Hematopoietic multipotent progenitor cell treated with erythropoietin and hydrocortisone succinate and interleukin-3 and kit ligand, for 6 days (in vitro differentiated cells): ENCODE measurements at regions not wholly inside any gene's neighbourhood (a gene's known extent, or its start where the extent isn't known, plus 50 kb on each side); places are given as distances from the start of the nearest gene placed in this dataset.

Experiments
- DNase-seq: peaks from one replicate; pipeline ENCODE4 v3.0.0-alpha.2; 2015

DNA sequence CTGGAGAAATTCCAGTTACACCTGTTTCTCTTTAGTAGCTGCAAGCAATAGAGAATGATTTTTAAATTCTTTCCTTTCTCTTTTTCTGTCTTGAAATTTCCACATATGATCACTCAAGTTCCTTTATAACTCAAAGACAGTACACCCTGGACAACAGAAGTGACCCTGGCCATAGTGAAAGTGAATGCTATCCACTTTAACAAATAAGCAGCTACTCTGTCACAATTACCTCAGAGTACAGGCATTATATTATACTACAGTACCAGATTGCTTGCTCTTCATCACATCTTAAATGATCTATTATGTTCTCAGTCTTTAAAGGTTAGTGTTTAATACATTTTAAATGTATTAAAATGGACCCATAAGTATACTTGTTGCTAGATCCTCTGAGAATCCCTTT is 136.2 kb downstream of the KLF12 start:
- DNase-seq, result no peak

DNA sequence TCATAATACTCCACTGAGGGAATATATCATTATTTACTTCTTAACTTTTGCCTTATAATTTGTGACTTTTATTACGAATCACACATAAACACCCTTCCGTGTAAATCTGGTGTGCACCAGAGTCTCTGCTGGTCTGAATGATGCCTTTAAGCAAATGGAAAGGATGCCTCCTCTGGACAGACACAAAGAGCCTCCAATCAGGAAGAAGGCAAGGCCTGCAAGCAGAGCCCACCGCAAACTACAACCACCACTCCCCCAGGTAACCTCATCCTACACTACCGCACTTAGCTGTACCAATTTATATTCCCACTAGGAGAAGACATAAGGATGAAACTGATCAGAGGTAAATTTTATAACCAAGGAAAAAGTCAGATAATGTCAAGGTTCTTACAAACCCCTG is 137.6 kb downstream of the KLF12 start:
- DNase-seq, result no peak

- DNase-seq, result no peak
Observed at GRCh38 chr13:73995736-73996135, 138.5 kb downstream of the KLF12 start.

GRCh38 chr13:73993661-73994060 is 140.5 kb downstream of the KLF12 start:
- no peak for DNase-seq

- no peak for DNase-seq
Observed at GRCh38 chr13:73991884-73992283, 142.3 kb downstream of the KLF12 start.

DNA sequence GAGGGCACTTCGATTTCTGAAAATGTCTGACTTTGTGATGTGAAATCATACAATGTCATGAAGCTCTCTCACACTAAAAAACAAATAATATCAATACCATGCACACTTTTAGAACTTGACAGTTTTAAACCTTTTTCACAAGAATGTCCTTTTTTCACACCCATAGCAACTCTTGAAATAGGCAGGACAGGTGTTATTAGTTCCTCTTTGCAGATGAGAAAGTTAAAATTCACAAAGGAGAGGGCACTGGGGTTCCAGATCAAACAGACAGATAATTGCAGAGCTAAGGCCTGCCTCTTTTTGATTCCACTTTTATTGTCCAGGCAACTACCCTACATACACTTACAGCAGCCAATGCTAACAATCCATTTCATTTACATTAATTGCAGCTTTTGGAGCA is 142.8 kb downstream of the KLF12 start:
- DNase-seq, result no peak

DNA sequence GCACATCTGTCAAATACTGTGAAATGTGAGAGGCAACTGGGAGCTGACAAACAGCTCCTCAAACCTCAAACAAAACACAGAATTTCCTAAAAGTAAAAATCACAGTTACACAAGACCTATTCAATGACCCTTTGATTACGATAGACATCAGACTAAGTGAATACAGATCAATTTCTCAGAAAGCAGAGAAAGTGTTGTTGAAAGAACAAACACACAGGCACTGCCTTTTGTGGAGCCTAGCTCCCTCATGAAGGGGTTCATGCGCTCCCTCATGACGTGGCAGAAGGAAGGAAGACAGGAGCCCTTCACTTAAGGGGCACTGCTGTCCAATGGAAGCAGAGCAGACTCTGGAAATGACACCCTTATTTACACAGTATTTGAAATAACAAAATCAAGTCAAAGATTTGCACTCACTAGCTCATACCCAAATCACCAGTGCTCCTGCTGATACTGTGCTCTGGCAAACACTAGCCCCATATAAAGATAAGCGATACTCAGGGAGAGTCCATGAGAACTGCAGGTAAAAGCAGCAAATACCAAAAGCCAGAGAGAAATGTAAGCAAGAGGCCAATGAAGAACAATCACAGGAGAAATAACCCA is 144.9 kb downstream of the KLF12 start:
- no peak for DNase-seq

DNA sequence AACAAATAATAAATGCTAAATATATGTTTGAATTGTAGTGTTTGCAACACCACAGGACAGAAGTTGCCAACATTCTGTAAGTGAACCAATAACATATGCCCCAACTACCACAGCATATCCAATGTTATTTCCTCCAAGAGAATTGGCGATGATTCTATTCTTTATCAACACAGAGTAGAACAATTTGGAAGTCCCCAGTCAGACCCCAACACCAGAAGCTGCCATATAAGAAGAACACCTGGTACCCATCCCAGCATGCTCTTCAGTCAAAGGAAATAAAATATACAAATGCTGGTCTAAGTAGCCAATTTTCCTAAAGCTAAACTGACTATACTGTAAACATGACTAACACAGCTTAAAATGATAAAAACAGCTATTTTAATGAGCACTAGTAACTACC is 145.7 kb downstream of the KLF12 start:
- no peak for DNase-seq

- no peak for DNase-seq
Observed at GRCh38 chr13:73987618-73988017, 146.6 kb downstream of the KLF12 start.

GRCh38 chr13:73985783-73986182 is 148.4 kb downstream of the KLF12 start:
- DNase-seq, result no peak

GRCh38 chr13:73984949-73985691 is 149.1 kb downstream of the KLF12 start:
- no peak for DNase-seq

DNA sequence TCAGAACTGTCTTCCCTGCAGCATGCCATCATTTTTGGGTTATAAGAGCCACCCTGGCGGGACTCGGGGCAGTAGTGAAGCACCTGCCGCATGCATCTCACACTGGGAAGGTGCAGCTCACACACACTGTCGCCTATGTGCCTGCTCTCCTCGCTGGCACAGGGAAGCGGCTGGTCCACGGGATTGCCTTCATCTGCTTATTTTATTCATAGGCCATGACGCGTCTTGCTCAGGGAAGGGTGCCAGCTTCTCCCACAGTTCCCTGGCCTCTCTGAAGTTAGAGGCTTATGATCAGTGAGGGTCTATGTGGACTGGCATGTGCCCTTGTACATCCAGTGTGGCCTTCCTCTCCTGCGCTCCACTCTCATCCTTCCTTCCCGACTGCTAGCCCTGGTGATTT is 150.0 kb downstream of the KLF12 start:
- DNase-seq, result no peak

- DNase-seq, result no peak
Observed at GRCh38 chr13:73983109-73983508, 151.1 kb downstream of the KLF12 start.

GRCh38 chr13:73981595-73981994 is 152.6 kb downstream of the KLF12 start:
- DNase-seq, result no peak

DNA sequence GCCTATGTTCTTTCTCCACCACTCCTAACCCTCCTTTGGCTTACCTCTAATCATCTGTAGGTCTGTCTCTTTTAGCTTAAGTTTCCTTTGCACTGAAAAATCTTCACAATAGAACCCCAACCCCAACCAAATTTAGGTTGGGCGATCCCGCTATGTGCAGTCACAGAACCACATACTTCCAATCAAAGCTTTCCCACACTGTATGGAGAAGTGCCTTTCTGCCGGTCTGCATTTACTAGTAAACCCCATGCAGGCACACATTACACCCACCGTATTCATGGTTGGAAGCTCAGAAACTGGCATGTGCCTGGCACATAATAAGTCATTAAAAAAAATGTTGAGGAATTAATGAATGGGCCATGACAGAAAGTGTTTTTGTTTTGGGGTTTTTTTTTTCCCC is 158.4 kb downstream of the KLF12 start:
- no peak for DNase-seq

DNA sequence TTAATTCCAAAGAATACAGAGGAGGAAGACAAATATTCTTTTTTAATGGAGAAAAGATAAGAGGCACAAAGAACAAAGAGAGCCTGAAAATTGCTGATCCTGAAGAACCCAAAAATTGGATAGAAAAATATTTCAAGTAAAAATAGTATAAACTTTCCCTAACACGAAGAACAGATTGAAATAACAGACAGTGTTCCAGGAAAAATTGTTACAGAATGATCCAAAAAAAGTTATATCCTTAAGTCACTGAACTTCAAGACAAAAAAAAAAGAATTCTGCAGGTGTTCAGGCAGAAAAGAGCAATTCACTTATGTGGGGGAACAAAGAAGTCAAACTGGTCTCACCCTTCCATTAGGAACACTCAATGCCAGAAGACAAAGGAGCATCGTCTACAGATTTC is 160.2 kb downstream of the KLF12 start:
- no peak for DNase-seq

GRCh38 chr13:73973156-73973555 is 161.0 kb downstream of the KLF12 start:
- no peak for DNase-seq

DNA sequence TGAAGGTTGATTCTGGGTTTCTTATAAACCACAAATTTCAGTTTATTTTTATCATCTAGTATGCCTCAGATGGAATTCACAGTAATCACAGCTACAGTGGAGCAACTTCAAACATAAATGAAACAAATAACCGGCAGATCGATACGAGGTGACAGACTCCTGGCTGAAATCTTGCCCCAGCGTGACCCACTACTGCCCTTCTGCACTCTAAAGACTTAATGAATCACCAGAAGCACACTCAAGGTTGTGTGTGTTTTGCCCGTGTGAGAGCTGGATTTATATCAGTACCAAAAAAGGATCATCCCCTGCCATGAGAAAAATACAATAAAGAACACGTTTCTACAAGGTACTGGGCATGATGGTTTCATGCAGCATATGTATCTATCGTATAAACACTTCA is 161.7 kb downstream of the KLF12 start:
- DNase-seq, result no peak

DNA sequence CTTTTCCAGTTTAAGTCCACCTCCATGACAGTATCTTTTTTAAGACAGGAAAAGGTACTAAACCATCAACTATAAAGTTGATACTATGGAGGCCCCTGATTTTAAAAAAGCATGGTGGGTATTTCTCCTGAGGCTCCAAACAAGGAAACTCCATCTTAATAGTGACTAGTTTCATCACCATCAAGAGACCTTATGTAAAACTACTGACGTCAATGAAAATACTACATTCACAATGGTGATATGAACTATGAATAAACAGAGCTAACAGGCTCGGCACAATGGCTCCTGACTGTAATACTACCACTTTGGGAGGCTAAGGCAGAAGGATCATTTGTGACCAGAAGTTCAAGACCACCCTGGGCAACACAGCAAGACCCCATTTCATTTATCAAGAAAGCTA is 162.7 kb downstream of the KLF12 start:
- no peak for DNase-seq

DNA sequence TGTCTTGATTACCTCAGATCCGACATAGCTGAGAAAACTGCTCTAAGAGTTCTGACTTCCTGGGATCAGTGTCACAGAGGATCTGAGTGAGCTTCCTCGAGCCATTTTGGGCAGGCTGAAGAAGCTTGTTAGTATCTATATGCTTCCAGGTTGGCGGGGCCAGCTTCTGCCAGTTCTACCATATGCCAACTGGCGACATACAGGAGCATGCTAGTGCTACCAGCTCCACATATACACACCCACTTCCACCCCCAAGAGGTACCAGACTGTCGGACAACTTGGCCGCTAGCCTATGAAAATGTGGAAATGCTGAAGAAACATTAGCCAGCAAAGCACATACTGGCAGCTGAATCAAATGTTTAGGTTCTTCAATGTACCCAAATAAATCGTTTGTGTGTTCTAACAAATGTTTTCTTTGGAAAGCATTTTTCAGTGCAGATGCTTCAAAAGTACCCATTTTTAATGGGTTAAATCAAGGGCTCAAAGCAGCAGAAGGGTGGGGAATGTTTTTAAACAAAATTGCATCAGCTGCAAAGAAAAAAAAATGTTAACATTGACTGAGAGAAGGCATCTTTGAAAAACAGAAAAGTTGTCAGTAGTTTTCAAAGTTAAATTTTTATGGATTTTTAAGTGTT is 163.7 kb downstream of the KLF12 start:
- DNase-seq, result no peak

- DNase-seq, result no peak
Observed at GRCh38 chr13:73967397-73968165, 166.6 kb downstream of the KLF12 start.

DNA sequence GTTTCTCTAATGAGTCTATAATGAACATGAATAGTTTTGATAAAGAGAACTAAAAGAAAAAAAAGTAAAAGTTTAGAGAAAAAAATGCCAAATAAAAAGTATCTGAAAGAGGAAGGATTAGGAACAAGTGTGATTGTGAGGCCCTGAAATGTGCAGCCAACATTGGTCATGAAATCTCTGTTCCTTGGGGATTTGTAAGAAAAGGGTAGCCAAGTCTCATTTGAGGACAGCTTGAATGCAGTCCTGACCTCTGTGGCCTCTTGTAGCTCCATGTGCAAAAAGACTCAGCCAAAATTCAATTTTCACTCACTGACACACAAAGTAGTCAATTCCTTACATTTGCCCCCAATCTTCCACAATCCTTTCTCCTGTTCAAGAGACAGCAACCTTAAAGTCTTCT is 167.9 kb downstream of the KLF12 start:
- DNase-seq, result no peak

DNA sequence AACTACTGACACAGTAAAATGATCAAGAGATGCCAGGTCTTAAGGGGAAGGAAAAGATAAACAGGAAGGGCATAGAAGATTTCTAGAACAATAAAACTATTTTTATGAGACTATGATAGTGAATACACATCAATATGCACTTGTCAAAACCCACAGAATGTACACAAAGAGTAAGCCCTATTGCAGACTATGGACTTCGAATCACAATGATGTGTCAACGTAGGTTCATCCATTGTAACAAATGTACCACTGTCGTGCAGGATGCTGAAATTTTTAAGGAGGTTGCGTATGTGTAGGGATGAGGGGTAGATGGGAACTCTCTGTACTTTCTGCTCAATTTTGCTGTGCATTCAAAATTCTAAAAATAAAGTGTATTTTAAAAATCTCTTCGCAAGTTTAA is 171.9 kb downstream of the KLF12 start:
- DNase-seq, result no peak

DNA sequence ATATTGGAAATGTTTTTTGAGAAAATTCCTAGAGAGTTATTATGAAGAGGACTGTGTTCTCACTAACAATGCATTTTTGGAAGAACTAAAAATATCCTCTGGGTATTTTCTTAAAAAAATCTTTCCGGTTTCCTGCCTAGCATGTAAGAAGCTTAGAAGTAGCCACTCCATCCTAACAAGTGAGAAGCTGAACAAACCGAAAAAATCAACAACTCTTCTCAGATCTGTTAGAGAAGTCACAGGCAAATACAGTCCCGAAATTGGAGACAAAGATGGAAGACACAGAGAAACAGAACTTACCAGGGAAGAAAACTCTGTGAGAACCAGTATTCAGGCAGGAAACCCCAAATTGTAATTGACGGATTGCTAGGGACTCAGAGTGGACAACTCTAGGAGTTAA is 173.0 kb downstream of the KLF12 start:
- no peak for DNase-seq
